Aorta (tissue), 5 donors: ENCODE measurements at regions not wholly inside any gene's neighbourhood (a gene's known extent, or its start where the extent isn't known, plus 50 kb on each side); places are given as distances from the start of the nearest gene placed in this dataset.

Source experiments
- ATAC-seq: fragments of 200-7000 bp; cut with Tn5 transposase; one replicate; pipeline ENCODE4 v1.9.1; 2022; ENCODE audit warnings: moderate library complexity; ENCODE audit not compliant: low FRiP score
- DNase-seq, 2 donors: peaks; one replicate each; pipeline ENCODE4 v3.0.0-alpha.2; 2020
- H3K27ac ChIP-seq, 2 donors: one replicate each; pipeline ENCODE4 v1.5.1; 2013; ENCODE audit warnings: low read length in 2 of 2, mild to moderate bottlenecking in 2 of 2, moderate library complexity in 2 of 2, control low read depth in 1 of 2, inconsistent platforms in 1 of 2, low read depth in 1 of 2
- H3K27me3 ChIP-seq, 2 donors: one replicate each; pipeline ENCODE4 v1.6.1; 2013; ENCODE audit warnings: control low read depth in 1 of 2, low read length in 1 of 2, mild to moderate bottlenecking in 1 of 2, moderate library complexity in 1 of 2; ENCODE audit not compliant: insufficient read depth in 2 of 2, control insufficient read depth in 1 of 2
- H3K36me3 ChIP-seq, 2 donors: one replicate each; pipeline ENCODE4 v1.6.1; 2013; ENCODE audit warnings: control low read depth in 1 of 2, low read length in 1 of 2, mild to moderate bottlenecking in 1 of 2; ENCODE audit not compliant: insufficient read depth in 2 of 2, control insufficient read depth in 1 of 2
- H3K4me1 ChIP-seq, 2 donors: one replicate each; pipeline ENCODE4 v1.6.1; 2013; ENCODE audit warnings: low read length in 2 of 2, control low read depth in 1 of 2, mild to moderate bottlenecking in 1 of 2, moderate library complexity in 1 of 2; ENCODE audit not compliant: insufficient read depth in 2 of 2, control insufficient read depth in 1 of 2
- H3K4me3 ChIP-seq, 2 donors: one replicate each; pipeline ENCODE4 v1.5.1; 2013; ENCODE audit warnings: low read length in 2 of 2, control low read depth in 1 of 2, mild to moderate bottlenecking in 1 of 2
- H3K9me3 ChIP-seq: one replicate; pipeline ENCODE4 v1.6.1; 2013; ENCODE audit warnings: mild to moderate bottlenecking, low read length; ENCODE audit not compliant: control insufficient read depth
- WGBS, 2 donors: extraction: QIAGEN DNeasy Blood & Tissue Kit; methylation state at CpG; one replicate each; pipeline ENCODE4 v1.1.7; 2013; 5-methylcytosine and 5-hydroxymethylcytosine counted together
- intact Hi-C, 2 donors: fragments of 100-400 bp; cut with DNase I; formaldehyde crosslinking; loops; one replicate each; pipeline versions ENCODE4 v1.14.2 to v1.15.0; 2022
- donor health status: healthy with polysubstance abuse.
- donor health status: Bipolar disorder and iron deficiency.
- donor health status: DM: no; HTN: no; CAD: no.
- donor health status: DM: no; HTN: no; CAD: no.
- donor health status: DM: yes; HTN: yes; CAD: no.

GRCh38 chr10:59537501-59537900, 172.1 kb downstream of the SLC16A9 start:
- Histone ChIP-seq H3K27me3 (no peaks in the 10 kb centered on the region), H3K36me3 (no peaks in the 10 kb centered on the region), H3K4me1 (no peaks in the 10 kb centered on the region), H3K9me3 (peaks cover 2% of the 10 kb centered on the region), H3K4me3 (no peak overlapping the region), H3K27ac (no peak overlapping the region)
- WGBS, 2 donors: 21 to 28% methylated on average over 4 of the region's 4 CpGs
- DNase-seq (no peak), ATAC-seq (no peak)
- intact Hi-C loops: no loop called here

DNA sequence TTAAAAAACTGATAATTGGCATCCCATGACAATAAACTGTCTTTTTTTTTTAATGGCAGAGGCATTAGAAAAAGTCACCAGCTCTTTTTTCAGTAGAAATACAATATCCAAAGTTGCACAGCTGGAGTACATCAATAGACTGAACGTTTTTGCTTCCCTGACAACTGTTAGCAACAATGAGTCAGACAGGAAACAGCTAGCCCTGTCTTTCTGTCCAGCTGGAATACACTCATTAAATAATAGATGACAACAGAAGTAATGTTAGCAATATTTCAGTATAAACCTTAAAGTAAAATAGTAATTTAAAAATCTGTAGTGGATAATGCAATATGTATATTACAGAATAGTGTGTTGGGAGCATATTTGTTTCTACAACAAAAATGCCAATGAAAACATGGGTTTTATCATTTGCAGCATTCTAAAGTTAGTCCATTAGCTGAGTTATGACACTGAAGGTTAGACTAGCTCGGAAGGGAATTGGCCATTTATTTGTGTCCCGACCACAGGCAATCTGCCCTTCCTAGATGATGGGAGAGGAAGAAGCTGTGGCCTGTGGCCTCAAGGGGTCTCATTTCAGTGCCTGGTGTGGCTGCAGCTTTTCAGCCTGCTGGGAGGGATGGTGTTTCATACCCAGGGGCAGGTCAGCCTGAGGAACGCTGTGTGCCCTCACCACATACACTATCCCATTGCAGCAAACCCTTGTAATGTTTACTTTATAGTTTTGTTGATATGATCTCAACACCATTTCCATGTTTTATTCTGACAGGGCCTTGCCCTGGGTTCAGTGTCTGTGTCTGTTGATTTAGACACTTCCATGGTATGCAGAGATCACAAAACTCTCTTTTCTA, 173.3 kb downstream of the SLC16A9 start:
- DNase-seq (no peak), ATAC-seq (peak; percentile 93)
- no peaks in the 10 kb centered on the region for H3K4me1 ChIP-seq
- H3K4me3 ChIP-seq: no peak overlapping the region
- H3K9me3 ChIP-seq: peaks cover 2% of the 10 kb centered on the region
- H3K27ac ChIP-seq: peak overlapping the region; percentile 6 to 70
- no peaks in the 10 kb centered on the region for H3K36me3 ChIP-seq
- WGBS, 2 donors: 3 to 4% methylated on average over 4 of the region's 4 CpGs
- intact Hi-C loops: no loop called here
- no peaks in the 10 kb centered on the region for H3K27me3 ChIP-seq

DNA sequence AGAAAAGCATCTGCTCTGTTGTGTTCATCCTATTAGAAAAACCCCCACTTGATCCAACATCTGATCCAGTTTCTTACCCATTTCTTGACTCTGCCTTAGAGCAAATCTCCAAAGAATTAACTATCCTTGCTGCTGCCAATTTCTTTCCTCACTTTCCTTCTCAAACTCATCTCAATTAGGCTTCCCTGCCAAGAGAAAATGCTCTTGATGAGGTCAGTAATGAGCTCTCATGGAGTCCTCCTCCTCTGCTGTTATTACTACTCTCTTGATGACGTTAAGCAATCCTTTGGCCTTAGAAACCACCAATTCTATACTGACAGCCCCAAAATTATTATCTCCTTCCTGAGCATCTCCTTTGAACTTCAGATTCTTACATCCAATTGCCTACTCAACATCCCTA, 162.0 kb upstream of the FAM13C start:
- H3K27me3 ChIP-seq: no peaks in the 10 kb centered on the region

GRCh38 chr10:59523851-59524250, 161.5 kb upstream of the FAM13C start:
- ATAC-seq: no peak
- WGBS, 2 donors: 63 to 67% methylated on average over 6 of the region's 6 CpGs

More for the DNA sequence above, 162.0 kb upstream of the FAM13C start:
- Histone ChIP-seq H3K4me1 (no peaks in the 10 kb centered on the region), H3K36me3 (no peaks in the 10 kb centered on the region), H3K27ac (no peak overlapping the region), H3K9me3 (peaks cover 2% of the 10 kb centered on the region), H3K4me3 (no peak overlapping the region)
- ATAC-seq (peak; percentile 65), DNase-seq (no peak)
- 0 to 42% methylated on average over 1 of the region's 1 CpG for WGBS, 2 donors
- intact Hi-C loops: no loop called here

DNA sequence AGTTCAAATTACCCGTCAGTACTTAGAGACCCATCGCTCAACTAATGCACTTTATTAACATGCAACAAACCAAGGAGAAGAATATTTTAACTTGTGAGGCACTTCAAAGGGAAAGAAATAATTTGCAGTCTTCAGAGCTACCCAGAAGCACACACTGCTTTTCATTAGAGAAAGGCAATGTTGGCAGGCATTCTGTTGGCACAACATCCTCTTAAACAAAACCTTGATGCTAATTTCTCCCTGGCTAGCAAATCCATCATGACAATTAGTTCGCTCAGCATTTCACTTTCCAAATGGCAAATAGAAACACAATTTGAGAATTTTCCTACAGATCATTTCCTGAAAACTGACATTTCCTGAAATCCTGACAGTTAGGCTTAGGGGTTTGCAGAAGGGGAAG, 155.6 kb upstream of the FAM13C start:
- no peak for ATAC-seq
- Histone ChIP-seq H3K36me3 (no peaks in the 10 kb centered on the region), H3K27me3 (no peaks in the 10 kb centered on the region), H3K27ac (no peak overlapping the region), H3K9me3 (no peaks in the 10 kb centered on the region), H3K4me3 (no peak overlapping the region), H3K4me1 (no peaks in the 10 kb centered on the region)
- DNase-seq: no peak
- intact Hi-C loops: no loop called here
- 45 to 49% methylated on average over 3 of the region's 3 CpGs for WGBS, 2 donors

More at GRCh38 chr10:59523851-59524250, 161.5 kb upstream of the FAM13C start:
- intact Hi-C loops: no loop called here
- H3K4me1 ChIP-seq: no peaks in the 10 kb centered on the region
- no peaks in the 10 kb centered on the region for H3K27me3 ChIP-seq
- DNase-seq: no peak
- H3K36me3 ChIP-seq: no peaks in the 10 kb centered on the region
- H3K9me3 ChIP-seq: peaks cover 2% of the 10 kb centered on the region
- H3K27ac ChIP-seq: no peak overlapping the region
- H3K4me3 ChIP-seq: no peak overlapping the region

- WGBS, 2 donors: 61 to 62% methylated on average over 7 of the region's 7 CpGs
- no peaks in the 10 kb centered on the region for H3K27me3 ChIP-seq
- no peaks in the 10 kb centered on the region for H3K36me3 ChIP-seq
- H3K4me1 ChIP-seq: no peaks in the 10 kb centered on the region
- ATAC-seq (no peak), DNase-seq (no peak)
- H3K4me3 ChIP-seq: no peak overlapping the region
- no peaks in the 10 kb centered on the region for H3K9me3 ChIP-seq
- intact Hi-C loops: no loop called here
- no peak overlapping the region for H3K27ac ChIP-seq
Observed at GRCh38 chr10:59517341-59517899, 155.1 kb upstream of the FAM13C start.

DNA sequence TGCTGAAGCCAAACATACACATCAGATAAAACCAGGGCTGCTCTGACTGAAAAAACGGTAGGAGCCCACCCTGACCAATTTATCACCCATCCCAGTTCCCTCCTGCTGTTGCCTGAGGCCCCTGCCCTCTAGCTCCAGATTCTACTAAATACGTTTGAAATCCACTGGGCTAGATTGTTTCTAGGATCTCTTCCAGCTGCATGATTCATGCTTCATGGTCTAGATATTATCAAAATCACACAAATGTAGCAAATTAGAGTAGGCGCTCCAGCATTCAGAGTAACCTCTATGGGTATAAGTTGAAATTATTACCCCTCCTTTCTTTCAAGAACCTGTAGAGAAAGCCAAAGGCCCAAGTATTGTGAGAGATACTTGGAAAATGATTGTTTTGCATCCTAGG, 151.2 kb upstream of the FAM13C start:
- ATAC-seq (no peak), DNase-seq (no peak)
- 7 to 26% methylated on average over 3 of the region's 3 CpGs for WGBS, 2 donors
- Histone ChIP-seq H3K27ac (no peak overlapping the region), H3K27me3 (no peaks in the 10 kb centered on the region), H3K4me1 (no peaks in the 10 kb centered on the region), H3K36me3 (no peaks in the 10 kb centered on the region), H3K4me3 (no peak overlapping the region), H3K9me3 (no peaks in the 10 kb centered on the region)
- intact Hi-C loops: no loop called here

GRCh38 chr10:59512951-59513350, 150.6 kb upstream of the FAM13C start:
- H3K27ac ChIP-seq: no peak overlapping the region
- ATAC-seq (no peak), DNase-seq (no peak)
- no peaks in the 10 kb centered on the region for H3K9me3 ChIP-seq
- WGBS, 2 donors: 96 to 99% methylated on average over 3 of the region's 3 CpGs
- H3K4me1 ChIP-seq: no peaks in the 10 kb centered on the region
- H3K36me3 ChIP-seq: no peaks in the 10 kb centered on the region
- no peaks in the 10 kb centered on the region for H3K27me3 ChIP-seq
- no peak overlapping the region for H3K4me3 ChIP-seq
- intact Hi-C loops: no loop called here

DNA sequence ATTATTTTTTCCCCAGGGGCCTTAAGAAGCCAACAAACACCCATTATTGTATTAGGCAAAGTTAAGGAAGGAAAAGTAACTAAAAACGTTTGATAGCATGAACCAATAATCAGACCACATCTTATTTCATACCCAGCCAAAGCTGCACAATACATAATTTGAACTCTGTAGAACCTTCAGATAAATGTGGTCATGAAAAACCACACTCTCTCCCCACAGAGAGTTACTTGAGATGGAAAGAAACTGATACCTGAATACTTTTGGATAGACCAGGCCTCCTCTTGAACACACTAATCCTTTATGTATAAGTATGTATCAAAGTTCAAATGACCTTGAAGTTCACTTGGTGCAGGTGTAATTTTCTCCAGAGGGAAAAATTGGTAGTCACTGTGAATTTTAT, 146.6 kb upstream of the FAM13C start:
- intact Hi-C loops: no loop called here
- Histone ChIP-seq H3K4me1 (no peaks in the 10 kb centered on the region), H3K27me3 (no peaks in the 10 kb centered on the region), H3K4me3 (no peak overlapping the region), H3K27ac (no peak overlapping the region), H3K36me3 (no peaks in the 10 kb centered on the region), H3K9me3 (no peaks in the 10 kb centered on the region)
- ATAC-seq: no peak
- DNase-seq: no peak
- 67 to 73% methylated on average over 1 of the region's 1 CpG for WGBS, 2 donors
